ENCODE measurements at regions not wholly inside any gene's neighbourhood (a gene's known extent, or its start where the extent isn't known, plus 50 kb on each side); places are given as distances from the start of the nearest gene placed in this dataset.

DNA sequence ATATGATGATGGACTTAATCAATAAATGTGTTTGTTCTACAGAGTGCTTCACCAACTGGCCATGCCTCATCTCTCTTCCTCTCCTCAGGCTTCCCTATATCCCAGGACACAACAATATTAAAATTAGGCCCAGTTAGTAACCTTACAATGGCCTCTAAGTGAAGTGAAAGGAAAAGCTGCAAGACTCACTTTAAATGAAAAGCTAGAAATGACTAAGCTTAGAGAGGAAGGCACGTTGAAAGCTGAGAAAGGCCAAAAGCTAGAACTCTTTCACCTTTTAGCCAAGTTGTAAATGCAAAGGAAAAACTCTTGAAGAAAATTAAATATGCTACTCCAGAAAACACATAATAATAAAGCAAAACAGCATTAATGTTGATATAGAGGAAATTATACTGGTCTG, 1010.3 kb downstream of the NAALADL2 start:
- H3K27me3 ChIP-seq (ENCODE audit: control insufficient read depth in 1 of 2, insufficient read depth in 2 of 2, low read length in 2 of 2) = no peaks in the 10 kb centered on the region

DNA sequence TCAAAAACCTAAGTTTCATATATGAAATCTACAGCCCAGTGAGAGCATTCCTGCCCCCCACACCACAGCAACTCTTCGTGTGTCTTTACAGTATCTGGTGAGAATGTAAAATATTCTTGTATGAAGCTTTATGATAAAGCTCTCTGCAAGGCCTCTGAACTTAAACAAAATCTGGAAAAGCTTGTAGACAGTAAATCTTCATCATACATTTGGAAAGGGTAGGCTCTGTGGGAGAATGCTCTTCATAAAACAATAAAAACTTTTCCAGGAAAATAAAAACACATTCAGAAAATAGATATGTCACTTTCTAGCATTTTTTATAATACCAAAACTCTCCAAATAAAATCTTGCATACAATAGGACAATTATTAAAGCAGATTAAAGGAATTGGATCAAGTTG, 1009.5 kb downstream of the NAALADL2 start:
- Histone ChIP-seq H3K36me3 (ENCODE audit: insufficient read depth, low read length) (no peaks in the 10 kb centered on the region), H3K9me3 (ENCODE audit: low read length) (no peaks in the 10 kb centered on the region), H3K27ac (ENCODE audit: low read depth, low read length) (no peak overlapping the region), H3K4me1 (ENCODE audit: insufficient read depth, low read length) (no peaks in the 10 kb centered on the region), H3K27me3 (ENCODE audit: control insufficient read depth in 1 of 2, insufficient read depth in 2 of 2, low read length in 2 of 2) (no peaks in the 10 kb centered on the region), H3K4me3 (ENCODE audit: low read depth in 1 of 2, low read length in 2 of 2) (no peak overlapping the region), H3K9ac (ENCODE audit: low read length) (no peak overlapping the region)

More for the DNA sequence above, 1010.3 kb downstream of the NAALADL2 start:
- H3K9me3 ChIP-seq (ENCODE audit: low read length) = no peaks in the 10 kb centered on the region
- H3K36me3 ChIP-seq (ENCODE audit: insufficient read depth, low read length) = no peaks in the 10 kb centered on the region
- H3K4me3 ChIP-seq (ENCODE audit: low read depth in 1 of 2, low read length in 2 of 2) = no peak overlapping the region
- no peak overlapping the region for H3K27ac ChIP-seq (ENCODE audit: low read depth, low read length)
- no peak overlapping the region for H3K9ac ChIP-seq (ENCODE audit: low read length)
- H3K4me1 ChIP-seq (ENCODE audit: insufficient read depth, low read length) = no peaks in the 10 kb centered on the region

DNA sequence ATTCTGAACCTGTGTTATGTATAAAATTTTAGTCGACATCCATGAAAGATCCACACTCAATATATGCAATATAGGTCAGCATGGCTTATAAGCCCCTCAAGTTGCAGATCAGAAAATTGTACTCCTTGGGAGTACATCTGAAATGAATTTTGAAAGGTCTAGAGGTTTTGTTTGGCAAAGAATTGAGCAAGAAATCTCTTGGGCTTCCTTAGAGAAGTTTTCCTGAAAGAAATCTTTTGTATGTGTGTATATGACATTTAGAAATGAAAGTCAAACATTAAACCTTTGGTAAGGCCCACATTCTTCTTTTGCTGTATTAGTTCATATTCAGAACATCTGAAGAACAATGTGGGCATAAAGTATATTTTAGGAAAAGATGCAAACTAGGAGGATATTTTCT, 1006.6 kb downstream of the NAALADL2 start:
- H3K9me3 ChIP-seq (ENCODE audit: low read length) = no peaks in the 10 kb centered on the region
- no peaks in the 10 kb centered on the region for H3K27me3 ChIP-seq (ENCODE audit: control insufficient read depth in 1 of 2, insufficient read depth in 2 of 2, low read length in 2 of 2)
- no peak overlapping the region for H3K9ac ChIP-seq (ENCODE audit: low read length)
- no peaks in the 10 kb centered on the region for H3K36me3 ChIP-seq (ENCODE audit: insufficient read depth, low read length)
- H3K4me3 ChIP-seq (ENCODE audit: low read depth in 1 of 2, low read length in 2 of 2) = no peak overlapping the region
- no peaks in the 10 kb centered on the region for H3K4me1 ChIP-seq (ENCODE audit: insufficient read depth, low read length)
- H3K27ac ChIP-seq (ENCODE audit: low read depth, low read length) = no peak overlapping the region

DNA sequence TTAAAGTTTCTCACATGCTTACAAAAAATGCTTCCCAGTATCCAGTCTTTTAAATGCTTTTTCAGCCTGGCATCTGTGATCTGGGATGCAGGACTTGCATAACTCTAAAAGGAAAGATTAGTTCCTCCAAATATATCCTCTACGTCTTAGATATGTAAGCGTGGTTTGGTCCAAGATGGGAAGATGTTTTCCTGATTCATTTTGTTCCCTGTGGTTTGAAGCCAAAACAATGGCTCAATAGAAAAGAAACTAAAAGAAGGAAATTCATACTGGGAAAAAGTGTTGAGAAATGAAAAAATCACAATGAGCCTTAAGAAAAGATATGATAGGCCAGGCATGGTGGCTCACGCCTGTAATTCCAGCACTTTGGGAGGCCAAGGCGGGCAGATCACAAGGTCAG, 1002.8 kb downstream of the NAALADL2 start:
- H3K4me1 ChIP-seq (ENCODE audit: insufficient read depth, low read length) = no peaks in the 10 kb centered on the region
- H3K27ac ChIP-seq (ENCODE audit: low read depth, low read length) = no peak overlapping the region
- H3K9ac ChIP-seq (ENCODE audit: low read length) = no peak overlapping the region

More for the DNA sequence above, 1002.8 kb downstream of the NAALADL2 start:
- Histone ChIP-seq H3K4me3 (ENCODE audit: low read depth in 1 of 2, low read length in 2 of 2) (no peak overlapping the region), H3K9me3 (ENCODE audit: low read length) (no peaks in the 10 kb centered on the region), H3K27me3 (ENCODE audit: control insufficient read depth in 1 of 2, insufficient read depth in 2 of 2, low read length in 2 of 2) (no peaks in the 10 kb centered on the region), H3K36me3 (ENCODE audit: insufficient read depth, low read length) (no peaks in the 10 kb centered on the region)
